Subcutaneous abdominal adipose tissue (tissue), 5 donors: ENCODE measurements at regions not wholly inside any gene's neighbourhood (a gene's known extent, or its start where the extent isn't known, plus 50 kb on each side); places are given as distances from the start of the nearest gene placed in this dataset.

Experiments
- H3K27ac ChIP-seq: one replicate; pipeline ENCODE4 v1.7.0; 2013; ENCODE audit warnings: low read depth, mild to moderate bottlenecking, inconsistent platforms, low read length, moderate library complexity
- H3K27me3 ChIP-seq, 5 donors: one replicate each; pipeline ENCODE4 v1.7.0; 2013; ENCODE audit warnings: low read length in 5 of 5, inconsistent platforms in 1 of 5; ENCODE audit not compliant: control insufficient read depth in 5 of 5, insufficient read depth in 4 of 5
- H3K36me3 ChIP-seq, 5 donors: one replicate each; pipeline ENCODE4 v1.7.0; 2013; ENCODE audit warnings: low read length in 5 of 5; ENCODE audit not compliant: control insufficient read depth in 5 of 5, insufficient read depth in 5 of 5
- H3K4me1 ChIP-seq, 5 donors: one replicate each; pipeline ENCODE4 v1.7.0; 2013; ENCODE audit warnings: low read length in 5 of 5, mild to moderate bottlenecking in 3 of 5, moderate library complexity in 1 of 5; ENCODE audit not compliant: control insufficient read depth in 5 of 5, insufficient read depth in 5 of 5
- H3K4me3 ChIP-seq, 5 donors: one replicate each; pipeline ENCODE4 v1.7.0; 2013; ENCODE audit warnings: low read length in 5 of 5, low read depth in 1 of 5
- H3K9ac ChIP-seq, 5 donors: one replicate each; pipeline ENCODE4 v1.7.0; 2013; ENCODE audit warnings: low read length in 5 of 5, mild to moderate bottlenecking in 4 of 5, moderate library complexity in 3 of 5
- H3K9me3 ChIP-seq, 5 donors: one replicate each; pipeline ENCODE4 v1.7.0; 2013; ENCODE audit warnings: low read length in 5 of 5; ENCODE audit not compliant: control insufficient read depth in 5 of 5
- donor health status: healthy.
- donor health status: healthy.
- donor health status: healthy.
- donor health status: healthy.
- donor health status: healthy.

DNA sequence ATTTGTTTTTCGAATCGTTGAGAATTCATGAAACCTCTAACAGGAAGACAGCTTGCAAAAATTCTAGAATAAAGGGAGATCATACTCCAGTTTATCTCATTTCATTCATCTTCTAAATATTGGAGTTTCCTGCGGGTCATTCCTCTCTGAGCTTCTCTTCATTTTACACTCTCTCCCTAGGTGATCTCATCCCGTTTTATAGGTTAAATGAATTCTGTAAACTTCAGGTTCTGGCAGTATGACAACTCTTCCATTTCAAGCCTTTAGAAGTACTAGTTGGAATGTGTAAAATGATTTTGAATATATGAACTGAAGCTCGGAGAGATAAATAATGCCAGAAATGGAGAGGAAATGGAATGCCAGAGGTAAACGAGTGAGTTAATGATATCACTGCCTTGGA is 312.4 kb downstream of the METTL4 start:
- Histone ChIP-seq H3K27me3 (no peaks in the 10 kb centered on the region), H3K4me1 (no peaks in the 10 kb centered on the region), H3K36me3 (no peaks in the 10 kb centered on the region), H3K27ac (no peak overlapping the region), H3K4me3 (no peak overlapping the region), H3K9ac (no peak overlapping the region), H3K9me3 (no peaks in the 10 kb centered on the region)

DNA sequence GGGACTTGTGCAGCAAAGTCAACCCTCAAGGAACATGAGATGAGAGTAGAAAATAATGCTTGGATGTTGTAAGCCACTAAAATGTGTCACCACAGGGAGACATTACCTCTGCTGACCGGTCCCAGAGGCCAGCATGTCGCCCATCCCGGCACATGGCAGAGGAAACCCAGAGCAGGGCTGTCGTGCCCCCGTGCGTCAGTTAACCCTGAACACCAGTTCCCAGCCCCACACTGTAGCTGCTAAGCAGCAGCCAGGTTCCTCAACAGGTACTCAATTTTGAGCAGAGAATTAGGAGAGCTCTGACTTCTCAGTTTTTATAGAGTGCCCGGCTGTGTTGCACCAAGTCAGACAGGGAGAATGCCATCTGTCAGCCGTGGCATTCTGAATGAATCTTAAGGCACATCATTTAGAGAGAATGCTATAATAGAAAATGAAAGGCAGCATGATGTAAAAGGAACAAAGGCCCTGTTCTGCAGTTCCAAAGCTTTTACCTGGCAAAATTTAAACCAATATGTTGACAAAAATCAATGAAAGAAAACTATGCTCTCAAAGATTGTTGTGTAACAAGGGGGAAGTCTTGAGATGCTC is 307.9 kb downstream of the METTL4 start:
- Histone ChIP-seq H3K27me3 (peaks cover 0 to 4% (median 0%) of the 10 kb centered on the region in 5 donors), H3K4me3 (no peak overlapping the region), H3K9ac (no peak overlapping the region), H3K36me3 (no peaks in the 10 kb centered on the region), H3K9me3 (no peaks in the 10 kb centered on the region), H3K27ac (no peak overlapping the region), H3K4me1 (no peaks in the 10 kb centered on the region)

DNA sequence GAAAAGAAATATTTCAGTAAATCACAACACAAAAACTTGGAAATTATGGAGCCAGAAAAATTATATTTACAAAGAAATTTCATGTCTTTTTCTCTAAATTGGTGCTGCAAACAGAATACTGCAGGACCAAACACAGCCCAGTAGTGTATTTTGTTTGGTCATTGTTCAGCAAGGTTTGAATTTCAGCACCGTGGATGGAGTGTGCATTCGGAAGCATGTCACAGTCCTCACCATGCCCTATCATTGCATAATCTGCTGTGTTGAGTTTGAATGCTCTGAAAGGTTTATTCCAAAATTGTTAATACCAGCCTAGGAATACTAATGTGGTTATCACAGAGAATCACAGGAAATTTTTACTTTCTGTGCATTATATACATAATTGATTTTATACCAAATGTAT is 296.7 kb downstream of the METTL4 start:
- no peak overlapping the region for H3K27ac ChIP-seq
- H3K9ac ChIP-seq = no peak overlapping the region
- no peaks in the 10 kb centered on the region for H3K9me3 ChIP-seq
- H3K36me3 ChIP-seq = no peaks in the 10 kb centered on the region
- no peaks in the 10 kb centered on the region for H3K4me1 ChIP-seq
- H3K27me3 ChIP-seq = no peaks in the 10 kb centered on the region
- no peak overlapping the region for H3K4me3 ChIP-seq

DNA sequence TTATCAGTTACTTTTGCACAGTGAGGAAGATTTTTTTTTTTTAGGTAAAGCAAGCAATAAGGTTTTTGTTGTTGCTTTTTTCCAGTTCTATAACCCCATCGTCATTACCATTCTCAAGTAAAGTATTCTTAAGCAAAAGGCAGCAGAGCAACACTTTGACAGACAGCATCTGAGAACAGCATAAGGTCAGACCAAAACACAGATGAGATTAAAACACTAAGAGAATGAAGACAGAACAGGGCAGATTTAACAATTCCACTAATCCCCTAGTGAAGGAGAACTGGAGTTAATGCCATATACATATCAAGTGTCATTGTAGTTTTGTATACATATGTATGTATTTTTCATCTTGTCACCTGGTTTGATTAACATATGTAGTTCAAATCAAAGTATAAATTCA is 290.2 kb downstream of the METTL4 start:
- Histone ChIP-seq H3K27me3 (no peaks in the 10 kb centered on the region), H3K4me3 (no peak overlapping the region), H3K36me3 (no peaks in the 10 kb centered on the region), H3K9me3 (no peaks in the 10 kb centered on the region), H3K4me1 (no peaks in the 10 kb centered on the region), H3K9ac (no peak overlapping the region), H3K27ac (no peak overlapping the region)

DNA sequence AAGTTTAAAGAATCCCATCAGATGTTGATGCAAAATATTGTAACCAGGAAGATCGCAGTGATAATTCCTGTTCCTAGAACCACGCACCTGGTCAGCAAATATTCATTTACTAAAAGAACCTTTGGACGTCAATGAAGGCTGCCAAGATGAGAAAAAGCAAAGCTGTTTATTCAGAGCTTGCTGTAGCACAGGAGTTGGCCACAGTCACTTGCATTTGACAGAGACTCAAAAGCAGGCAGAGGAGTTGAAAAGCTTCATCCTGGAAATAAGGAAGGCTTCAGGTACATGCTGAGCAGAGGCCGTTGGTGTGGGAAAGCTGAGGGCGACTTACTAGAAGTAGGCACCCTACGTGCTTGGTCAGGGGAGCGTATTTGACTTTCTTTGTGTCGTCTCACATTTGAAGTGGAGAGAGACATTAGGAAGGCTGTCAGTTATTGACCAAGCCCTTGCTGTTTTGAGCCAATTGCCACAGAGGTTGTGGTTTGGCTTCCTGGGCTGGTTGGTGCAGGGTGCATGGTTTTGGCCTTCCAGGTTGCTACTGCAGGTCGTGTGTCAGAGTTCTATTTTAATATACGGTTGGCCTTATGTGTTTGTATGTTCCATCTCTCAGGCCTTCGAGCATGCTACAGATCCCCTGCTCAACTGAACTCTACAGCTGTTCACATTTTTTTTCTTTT is 289.6 kb downstream of the METTL4 start:
- Histone ChIP-seq H3K4me1 (no peaks in the 10 kb centered on the region), H3K27me3 (no peaks in the 10 kb centered on the region), H3K27ac (no peak overlapping the region), H3K4me3 (no peak overlapping the region), H3K9ac (no peak overlapping the region), H3K36me3 (no peaks in the 10 kb centered on the region), H3K9me3 (no peaks in the 10 kb centered on the region)

DNA sequence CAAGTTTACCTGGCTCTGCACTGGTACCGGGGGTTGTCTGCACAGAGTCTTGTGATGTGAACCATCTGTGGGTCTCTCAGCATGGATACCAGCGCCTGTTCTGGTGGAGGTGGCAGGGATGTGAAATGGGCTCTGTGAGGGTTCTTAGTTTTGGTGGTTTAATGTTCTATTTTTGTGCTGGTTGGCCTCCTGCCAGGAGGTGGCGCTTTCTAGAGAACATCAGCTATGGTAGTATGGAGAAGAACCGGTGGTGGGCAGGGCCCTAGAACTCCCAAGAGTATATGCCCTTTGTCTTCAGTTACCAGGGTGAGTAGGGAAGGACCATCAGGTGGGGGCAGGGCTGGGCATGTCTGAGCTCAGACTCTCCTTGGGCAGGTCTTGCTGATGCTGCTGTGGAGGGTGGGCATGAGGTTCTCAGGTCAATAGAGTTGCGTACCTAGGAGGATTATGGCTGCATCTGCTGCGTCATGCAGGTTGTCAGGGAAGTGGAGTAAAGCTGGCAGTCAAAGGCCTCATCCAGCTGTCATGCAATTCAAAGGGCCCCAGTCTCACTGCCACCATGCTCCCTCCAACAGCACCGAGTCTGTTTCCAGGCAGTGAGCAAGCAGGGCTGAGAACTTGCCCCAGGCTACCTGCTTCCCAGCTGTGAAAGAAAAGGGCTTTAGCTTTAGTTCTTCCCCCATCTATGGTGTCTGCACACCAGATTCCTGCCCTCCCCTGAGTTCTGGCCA is 278.0 kb downstream of the METTL4 start:
- H3K4me1 ChIP-seq = no peaks in the 10 kb centered on the region

DNA sequence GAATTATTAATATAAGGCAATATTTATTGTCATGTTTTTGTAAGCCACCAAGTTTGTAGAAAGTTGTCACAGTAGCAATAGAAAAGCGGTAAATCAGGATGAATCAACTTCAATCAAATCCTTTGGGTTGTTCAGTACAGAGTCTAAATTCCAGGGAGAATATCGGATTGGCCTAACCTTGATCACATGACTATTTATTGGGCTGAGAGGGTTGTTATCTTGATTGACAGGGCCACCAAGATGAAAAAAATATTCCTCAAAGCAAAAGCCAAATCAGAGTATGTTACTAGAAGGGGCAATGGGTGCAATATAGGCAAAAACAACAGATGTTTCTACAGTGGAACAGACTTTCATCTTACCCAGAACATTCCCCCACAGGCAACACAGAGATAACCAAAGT is 270.0 kb downstream of the METTL4 start:
- H3K9ac ChIP-seq = no peak overlapping the region
- H3K36me3 ChIP-seq = no peaks in the 10 kb centered on the region
- no peaks in the 10 kb centered on the region for H3K4me1 ChIP-seq
- no peak overlapping the region for H3K27ac ChIP-seq
- no peak overlapping the region for H3K4me3 ChIP-seq
- no peaks in the 10 kb centered on the region for H3K27me3 ChIP-seq
- H3K9me3 ChIP-seq = no peaks in the 10 kb centered on the region

More for the DNA sequence above, 278.0 kb downstream of the METTL4 start:
- Histone ChIP-seq H3K9me3 (no peaks in the 10 kb centered on the region), H3K36me3 (no peaks in the 10 kb centered on the region), H3K27ac (no peak overlapping the region), H3K27me3 (no peaks in the 10 kb centered on the region), H3K9ac (no peak overlapping the region), H3K4me3 (no peak overlapping the region)

DNA sequence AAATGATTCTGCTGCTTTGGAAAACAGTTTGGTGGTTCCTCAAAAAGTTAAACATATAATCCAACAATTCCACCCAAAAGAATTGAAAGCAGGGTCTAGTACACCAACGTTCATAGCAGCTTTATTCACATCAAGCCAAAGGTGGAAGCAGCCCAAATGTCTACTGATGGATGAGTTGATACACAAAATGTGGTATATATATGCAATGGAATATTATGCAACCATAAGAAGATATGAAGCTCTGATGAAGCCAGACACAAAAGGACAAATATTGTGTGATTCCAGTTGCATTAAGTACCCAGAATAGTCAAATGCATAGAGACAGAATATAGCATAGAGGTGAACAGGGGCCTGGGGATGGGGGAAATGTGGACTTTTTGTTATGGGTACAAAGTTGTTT is 269.3 kb downstream of the METTL4 start:
- Histone ChIP-seq H3K27me3 (no peaks in the 10 kb centered on the region), H3K27ac (no peak overlapping the region), H3K4me3 (no peak overlapping the region), H3K9ac (no peak overlapping the region), H3K9me3 (no peaks in the 10 kb centered on the region), H3K36me3 (no peaks in the 10 kb centered on the region), H3K4me1 (no peaks in the 10 kb centered on the region)

DNA sequence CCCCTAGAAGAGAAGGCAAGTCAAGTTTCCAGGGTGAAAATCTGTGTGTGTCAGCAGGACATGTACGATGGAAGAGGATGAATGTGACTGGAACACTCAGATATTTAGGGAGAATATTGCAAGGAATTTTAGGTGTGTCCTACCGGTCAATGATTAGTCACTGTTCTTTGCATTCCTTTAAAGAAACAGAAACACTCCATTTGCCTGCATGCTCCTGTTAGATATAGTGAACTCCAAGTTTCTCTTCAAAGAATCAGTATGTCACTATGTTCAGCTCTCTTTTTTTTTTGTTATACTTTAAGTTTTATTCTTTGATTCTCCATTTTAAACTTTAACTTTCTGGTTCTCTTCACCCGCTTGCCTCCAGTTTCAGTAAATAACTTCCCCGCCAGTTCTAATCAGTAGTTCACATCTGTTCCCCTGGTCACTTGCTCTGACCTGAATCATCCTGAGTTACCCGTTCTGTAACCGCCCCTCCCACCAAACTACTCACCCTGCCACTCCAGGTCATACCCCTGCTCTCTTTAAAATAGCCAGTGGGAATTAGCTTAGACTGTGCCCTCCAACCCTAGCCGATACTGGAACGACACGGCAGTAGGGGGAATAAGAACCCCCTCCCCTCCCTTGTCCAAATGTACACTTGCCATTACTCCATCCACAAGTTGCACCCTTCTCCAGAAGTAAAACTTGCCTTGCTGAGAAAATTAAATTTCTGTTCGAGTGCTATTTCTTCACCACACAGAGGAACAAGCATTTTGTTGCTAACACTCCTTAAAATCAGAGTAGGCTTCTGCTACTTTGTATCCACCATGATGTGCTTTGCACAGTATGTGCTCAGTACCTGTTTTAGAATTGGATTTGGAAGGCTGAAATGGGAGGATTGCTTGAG is 268.4 kb downstream of the METTL4 start:
- no peaks in the 10 kb centered on the region for H3K4me1 ChIP-seq
- H3K36me3 ChIP-seq = no peaks in the 10 kb centered on the region
- no peak overlapping the region for H3K4me3 ChIP-seq
- H3K9me3 ChIP-seq = no peaks in the 10 kb centered on the region
- no peak overlapping the region for H3K27ac ChIP-seq
- no peak overlapping the region for H3K9ac ChIP-seq
- no peaks in the 10 kb centered on the region for H3K27me3 ChIP-seq
